Gastroesophageal sphincter (tissue), 3 donors: ENCODE measurements at regions not wholly inside any gene's neighbourhood (a gene's known extent, or its start where the extent isn't known, plus 50 kb on each side); places are given as distances from the start of the nearest gene placed in this dataset.

ENCODE experiments used
- EP300 ChIP-seq: sonication (generic); formaldehyde crosslinking; IDR thresholded peaks from one replicate; pipeline ENCODE4 v1.6.1; 2017; ENCODE audit warnings: antibody characterized with exemption, mild to moderate bottlenecking
- POLR2AphosphoS5 ChIP-seq: sonication (generic); formaldehyde crosslinking; IDR thresholded peaks from one replicate; pipeline ENCODE4 v1.6.1; 2017; ENCODE audit warnings: antibody characterized with exemption
- TF ChIP-seq, protein P1 (sequence below), 4 experiments: fragments of 200-600 bp in 2 of 4; fragments of 450-650 bp in 2 of 4; sonication (generic) in 1 of 4; IDR thresholded peaks; one replicate each; pipeline ENCODE4 v1.5.1; 2017 to 2019; ENCODE audit warnings: antibody characterized with exemption in 4 of 4, mild to moderate bottlenecking in 2 of 4, moderate library complexity in 2 of 4

DNA sequence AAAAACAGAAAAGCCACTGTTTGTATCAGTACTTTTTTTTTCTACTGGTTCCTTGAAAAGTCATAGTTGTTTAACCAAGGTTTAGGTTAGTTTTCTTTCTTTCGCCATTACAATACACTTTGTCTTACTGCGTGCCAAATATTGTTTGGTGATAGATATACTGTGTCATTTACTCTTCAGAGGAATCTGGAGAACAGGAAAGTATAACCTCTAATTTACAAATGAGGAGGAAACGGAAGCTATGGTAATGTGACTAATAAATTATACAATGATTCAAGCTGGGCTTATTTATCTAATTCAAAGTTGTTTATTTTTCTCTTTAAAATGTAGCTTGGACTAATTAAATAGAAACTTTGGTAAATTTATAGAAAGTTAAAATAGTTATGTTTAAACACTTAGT lies 96.2 kb upstream of the ROBO2 start:
- TF ChIP-seq, protein P1, sequence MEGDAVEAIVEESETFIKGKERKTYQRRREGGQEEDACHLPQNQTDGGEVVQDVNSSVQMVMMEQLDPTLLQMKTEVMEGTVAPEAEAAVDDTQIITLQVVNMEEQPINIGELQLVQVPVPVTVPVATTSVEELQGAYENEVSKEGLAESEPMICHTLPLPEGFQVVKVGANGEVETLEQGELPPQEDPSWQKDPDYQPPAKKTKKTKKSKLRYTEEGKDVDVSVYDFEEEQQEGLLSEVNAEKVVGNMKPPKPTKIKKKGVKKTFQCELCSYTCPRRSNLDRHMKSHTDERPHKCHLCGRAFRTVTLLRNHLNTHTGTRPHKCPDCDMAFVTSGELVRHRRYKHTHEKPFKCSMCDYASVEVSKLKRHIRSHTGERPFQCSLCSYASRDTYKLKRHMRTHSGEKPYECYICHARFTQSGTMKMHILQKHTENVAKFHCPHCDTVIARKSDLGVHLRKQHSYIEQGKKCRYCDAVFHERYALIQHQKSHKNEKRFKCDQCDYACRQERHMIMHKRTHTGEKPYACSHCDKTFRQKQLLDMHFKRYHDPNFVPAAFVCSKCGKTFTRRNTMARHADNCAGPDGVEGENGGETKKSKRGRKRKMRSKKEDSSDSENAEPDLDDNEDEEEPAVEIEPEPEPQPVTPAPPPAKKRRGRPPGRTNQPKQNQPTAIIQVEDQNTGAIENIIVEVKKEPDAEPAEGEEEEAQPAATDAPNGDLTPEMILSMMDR (IDR thresholded peaks at IDR 0.05): no peak
- no peak for TF ChIP-seq EP300
- no peak for TF ChIP-seq POLR2AphosphoS5
